CD14-positive monocyte (primary cell): ENCODE measurements at regions not wholly inside any gene's neighbourhood (a gene's known extent, or its start where the extent isn't known, plus 50 kb on each side); places are given as distances from the start of the nearest gene placed in this dataset.

Source experiments
- DNase-seq, 3 donors: peaks; one replicate each; pipeline ENCODE4 v3.0.0-alpha.2; 2011 to 2022
- H2AFZ ChIP-seq: 2 replicates; pipeline ENCODE4 v1.6.0; 2012; ENCODE audit warnings: mild to moderate bottlenecking, low read depth, low read length, inconsistent platforms; ENCODE audit not compliant: insufficient read depth, poor library complexity, severe bottlenecking
- H3K27ac ChIP-seq, 2 donors: 1 replicate in 1 of 2; 2 replicates in 1 of 2; pipeline ENCODE4 v1.5.1; 2012 to 2013; ENCODE audit warnings: low read length in 2 of 2, control low read depth in 1 of 2, inconsistent platforms in 1 of 2, low read depth in 1 of 2, mild to moderate bottlenecking in 1 of 2
- H3K27me3 ChIP-seq, 2 donors: one replicate each; pipeline versions ENCODE4 v1.6.0 to v1.6.1; 2011 to 2013; ENCODE audit warnings: low read length in 2 of 2; ENCODE audit not compliant: control insufficient read depth in 2 of 2, insufficient read depth in 2 of 2
- H3K36me3 ChIP-seq, 2 donors: replicated peaks in 1 of 2; 1 replicate in 1 of 2; 2 replicates in 1 of 2; pipeline versions ENCODE4 v1.5.1 to v1.6.1; 2012 to 2013; ENCODE audit warnings: low read length in 2 of 2, control low read depth in 1 of 2, inconsistent platforms in 1 of 2, mild to moderate bottlenecking in 1 of 2; ENCODE audit not compliant: insufficient read depth in 2 of 2, control insufficient read depth in 1 of 2
- H3K4me1 ChIP-seq, 2 donors: 1 replicate in 1 of 2; 2 replicates in 1 of 2; pipeline versions ENCODE4 v1.5.1 to v1.6.1; 2012 to 2013; ENCODE audit warnings: low read length in 2 of 2, control low read depth in 1 of 2, inconsistent platforms in 1 of 2, mild to moderate bottlenecking in 1 of 2, moderate library complexity in 1 of 2; ENCODE audit not compliant: insufficient read depth in 2 of 2, control insufficient read depth in 1 of 2
- H3K4me2 ChIP-seq: replicated peaks from 2 replicates; pipeline ENCODE3; 2012; ENCODE audit warnings: low read length, moderate library complexity, mild to moderate bottlenecking; ENCODE audit not compliant: poor library complexity, severe bottlenecking; ENCODE audit errors: extremely low read depth
- H3K4me3 ChIP-seq, 3 experiments: fragments of 200-600 bp in 1 of 3; sonication (generic) in 1 of 3; replicated peaks in 1 of 3; 1 replicate in 2 of 3; 2 replicates in 1 of 3; pipeline ENCODE4 v1.5.1; 2011 to 2013; ENCODE audit warnings: low read length in 3 of 3, mild to moderate bottlenecking in 3 of 3, control low read depth in 2 of 3, low read depth in 2 of 3, inconsistent platforms in 1 of 3, moderate library complexity in 1 of 3
- H3K79me2 ChIP-seq: 2 replicates; pipeline ENCODE4 v1.6.0; 2012; ENCODE audit warnings: mild to moderate bottlenecking, control low read depth, inconsistent platforms, low read length, moderate library complexity; ENCODE audit not compliant: insufficient read depth
- H3K9ac ChIP-seq: 2 replicates; pipeline ENCODE4 v1.6.0; 2017; ENCODE audit warnings: low read length, mild to moderate bottlenecking; ENCODE audit not compliant: insufficient read depth, poor library complexity, severe bottlenecking
- H3K9me3 ChIP-seq, 2 donors: replicated peaks in 1 of 2; 1 replicate in 1 of 2; 2 replicates in 1 of 2; pipeline versions ENCODE4 v1.5.1 to v1.6.1; 2012 to 2013; ENCODE audit warnings: low read length in 2 of 2, control low read depth in 1 of 2; ENCODE audit not compliant: control insufficient read depth in 1 of 2, insufficient read depth in 1 of 2
- H4K20me1 ChIP-seq: 2 replicates; pipeline ENCODE4 v1.6.0; 2012; ENCODE audit warnings: mild to moderate bottlenecking, low read length, control low read depth, moderate library complexity; ENCODE audit not compliant: insufficient read depth
- H3K27ac Mint-ChIP-seq, 7 donors: one replicate each; pipeline ENCODE4 v1.8.0; 2020; ENCODE audit warnings: mild to moderate bottlenecking in 7 of 7, mixed read lengths in 7 of 7, moderate library complexity in 6 of 7, inconsistent platforms in 2 of 7
- H3K27me3 Mint-ChIP-seq, 3 donors: one replicate each; pipeline ENCODE4 v1.8.0; 2021 to 2022; ENCODE audit warnings: low read depth in 3 of 3, mild to moderate bottlenecking in 3 of 3, mixed read lengths in 3 of 3, moderate library complexity in 3 of 3, inconsistent platforms in 1 of 3
- H3K36me3 Mint-ChIP-seq, 2 donors: one replicate each; pipeline ENCODE4 v1.8.0; 2020; ENCODE audit warnings: mixed read lengths in 2 of 2, inconsistent platforms in 1 of 2, mild to moderate bottlenecking in 1 of 2
- H3K4me1 Mint-ChIP-seq: one replicate; pipeline ENCODE4 v1.8.0; 2020; ENCODE audit warnings: mild to moderate bottlenecking, mixed read lengths
- H3K4me3 Mint-ChIP-seq, 2 donors: one replicate each; pipeline ENCODE4 v1.8.0; 2020; ENCODE audit warnings: mild to moderate bottlenecking in 2 of 2, mixed read lengths in 2 of 2, moderate library complexity in 1 of 2
- H3K9me3 Mint-ChIP-seq, 7 donors: one replicate each; pipeline ENCODE4 v1.8.0; 2020 to 2022; ENCODE audit warnings: mixed read lengths in 7 of 7, mild to moderate bottlenecking in 6 of 7, moderate library complexity in 6 of 7, inconsistent platforms in 2 of 7
- CTCF ChIP-seq: fragments of 200-600 bp; IDR thresholded peaks from one replicate; pipeline ENCODE4 v1.8.0; 2022; ENCODE audit warnings: antibody characterized with exemption, mild to moderate bottlenecking
- WGBS: methylation state at CpG from one replicate; pipeline ENCODE4 v1.1.5; 2013; ENCODE audit warnings: missing lambda C conversion rate; ENCODE audit not compliant: insufficient coverage; 5-methylcytosine and 5-hydroxymethylcytosine counted together
- intact Hi-C, 2 donors: fragments of 100-400 bp; cut with micrococcal nuclease; formaldehyde crosslinking; loops; one replicate each; pipeline versions ENCODE4 v1.15.0 to v1.15.1; 2023

GRCh38 chrX:8867406-8867805 lies 66.2 kb upstream of the FAM9A start:
- Histone ChIP-seq H3K4me1 (no peaks in the 10 kb centered on the region), H3K36me3 (no peaks in the 10 kb centered on the region), H4K20me1 (no peaks in the 10 kb centered on the region), H3K4me3 (no peak overlapping the region), H3K79me2 (no peaks in the 10 kb centered on the region), H3K9ac (no peak overlapping the region), H3K27me3 (peaks cover 0 to 24% of the 10 kb centered on the region in 2 donors), H3K9me3 (no peaks in the 10 kb centered on the region), H3K4me2 (no peak overlapping the region), H3K27ac (no peak overlapping the region), H2AFZ (no peak overlapping the region)
- no peak overlapping the region for H3K4me3 Mint-ChIP-seq
- no peak for DNase-seq
- H3K27me3 Mint-ChIP-seq, result peaks cover 6 to 15% (median 14%) of the 10 kb centered on the region in 3 donors
- H3K27ac Mint-ChIP-seq, result no peak overlapping the region
- no peak for TF ChIP-seq CTCF
- peaks cover 5% of the 10 kb centered on the region for H3K4me1 Mint-ChIP-seq
- WGBS, result no CpG with 5 or more reads among the region's 2 CpGs
- H3K9me3 Mint-ChIP-seq, result no peaks in the 10 kb centered on the region
- H3K36me3 Mint-ChIP-seq, result no peaks in the 10 kb centered on the region
- intact Hi-C loops, result no loop called here

- no peak overlapping the region for H3K27ac Mint-ChIP-seq
- H3K4me3 ChIP-seq, result no peak overlapping the region
These were observed 63.0 kb upstream of the FAM9A start for GRCh38 chrX:8864161-8864560.

More at GRCh38 chrX:8864161-8864560, 63.0 kb upstream of the FAM9A start:
- Histone ChIP-seq H3K9ac (no peak overlapping the region), H4K20me1 (no peaks in the 10 kb centered on the region), H3K79me2 (no peaks in the 10 kb centered on the region), H3K4me1 (no peaks in the 10 kb centered on the region), H3K36me3 (no peaks in the 10 kb centered on the region), H2AFZ (no peak overlapping the region), H3K9me3 (no peaks in the 10 kb centered on the region), H3K27ac (no peak overlapping the region), H3K4me2 (no peak overlapping the region), H3K27me3 (peaks cover 0 to 16% of the 10 kb centered on the region in 2 donors)
- Mint-ChIP-seq H3K4me3 (no peak overlapping the region), H3K36me3 (no peaks in the 10 kb centered on the region), H3K4me1 (no peaks in the 10 kb centered on the region), H3K9me3 (peaks cover 0 to 2% (median 0%) of the 10 kb centered on the region in 7 donors), H3K27me3 (peaks cover 7 to 16% (median 8%) of the 10 kb centered on the region in 3 donors)
- no peak for DNase-seq
- no peak for TF ChIP-seq CTCF
- WGBS, result 8% methylated on average over 3 of the region's 5 CpGs
- intact Hi-C loops, result no loop called here
